H1 (cell line): ENCODE measurements at regions not wholly inside any gene's neighbourhood (a gene's known extent, or its start where the extent isn't known, plus 50 kb on each side); places are given as distances from the start of the nearest gene placed in this dataset.

Source experiments
- CTBP2 ChIP-seq: IDR thresholded peaks from 2 replicates; pipeline ENCODE4 v1.7.0; 2011; ENCODE audit warnings: borderline replicate concordance, mild to moderate bottlenecking, moderate library complexity, mixed read lengths, low read length; ENCODE audit not compliant: insufficient read depth, insufficient read length
- TAF1 ChIP-seq: IDR thresholded peaks from 2 replicates; pipeline ENCODE4 v1.6.1; 2011; ENCODE audit warnings: mild to moderate bottlenecking, low read depth, low read length

GRCh38 chrX:119181491-119181890 lies 53.9 kb upstream of the KIAA1210 start (continued):
- no peak for TF ChIP-seq CTBP2
- no peak for TF ChIP-seq TAF1
